Caco-2 (cell line): ENCODE measurements at regions not wholly inside any gene's neighbourhood (a gene's known extent, or its start where the extent isn't known, plus 50 kb on each side); places are given as distances from the start of the nearest gene placed in this dataset.

Experiments
- BruUV-seq: library from RNA; stranded (reverse); fragments of 400-500 nt; replicated peaks from 2 replicates; lab custom pipeline; 2021; lab: Mats Ljungman, UMichigan
- CTCF ChIA-PET: fragments of 300-600 bp; sonication (Branson Sonifier 250); formaldehyde crosslinking; loops from one replicate; lab custom pipeline; 2022; ENCODE audit warnings: antibody characterized with exemption; lab: Charles Lee
- POLR2A ChIA-PET: fragments of 300-600 bp; sonication (Branson Sonifier 250); formaldehyde crosslinking; loops from one replicate; lab custom pipeline; 2022; ENCODE audit warnings: antibody characterized with exemption; lab: Charles Lee
- DNase-seq, 2 experiments: peaks; one replicate each; pipeline versions ENCODE4 v3.0.0 to v3.0.0-alpha.2; 2020 to 2022
- H3K27me3 ChIP-seq: replicated peaks from 2 replicates; pipeline ENCODE4 v1.6.0; 2011; ENCODE audit warnings: low read length; ENCODE audit not compliant: control insufficient read depth, insufficient read depth
- H3K36me3 ChIP-seq: 2 replicates; pipeline ENCODE4 v1.5.1; 2011; ENCODE audit warnings: low read length; ENCODE audit not compliant: control insufficient read depth, insufficient read depth
- H3K4me1 ChIP-seq: fragments of 250-450 bp; sonication (Bioruptor Pico); 2 replicates; pipeline ENCODE4 v1.5.1; 2020; ENCODE audit warnings: mild to moderate bottlenecking
- H3K4me3 ChIP-seq: 2 replicates; pipeline ENCODE4 v1.5.1; 2011; ENCODE audit warnings: low read depth, mild to moderate bottlenecking, control low read depth, low read length
- H3K9me3 ChIP-seq: fragments of 250-450 bp; sonication (Bioruptor Pico); 2 replicates; pipeline ENCODE4 v1.5.1; 2020; ENCODE audit warnings: mild to moderate bottlenecking, moderate library complexity
- H3K27ac Mint-ChIP-seq: one replicate; pipeline ENCODE4 v1.8.0; 2022; ENCODE audit warnings: mixed read lengths; ENCODE audit not compliant: unreplicated experiment
- H3K27me3 Mint-ChIP-seq: one replicate; pipeline ENCODE4 v1.8.0; 2022; ENCODE audit warnings: mixed read lengths; ENCODE audit not compliant: insufficient read depth, unreplicated experiment
- H3K36me3 Mint-ChIP-seq: one replicate; pipeline ENCODE4 v1.8.0; 2022; ENCODE audit warnings: mild to moderate bottlenecking, mixed read lengths; ENCODE audit not compliant: insufficient read depth, unreplicated experiment
- H3K4me1 Mint-ChIP-seq: one replicate; pipeline ENCODE4 v1.8.0; 2022; ENCODE audit warnings: low read depth, mixed read lengths; ENCODE audit not compliant: unreplicated experiment
- H3K4me3 Mint-ChIP-seq: one replicate; pipeline ENCODE4 v1.8.0; 2022; ENCODE audit warnings: mild to moderate bottlenecking, moderate library complexity, mixed read lengths; ENCODE audit not compliant: unreplicated experiment
- H3K9me3 Mint-ChIP-seq: one replicate; pipeline ENCODE4 v1.8.0; 2022; ENCODE audit warnings: mixed read lengths; ENCODE audit not compliant: unreplicated experiment
- intact Hi-C: fragments of 100-400 bp; cut with micrococcal nuclease; formaldehyde crosslinking; loops from one replicate; pipeline ENCODE4 v1.10.0; 2022; ENCODE audit not compliant: unreplicated experiment
- TF ChIP-seq, protein P1 (sequence below), 2 experiments: fragments of 200-600 bp in 1 of 2; IDR thresholded peaks; 1 replicate in 1 of 2; 2 replicates in 1 of 2; pipeline versions ENCODE4 v1.5.1 to v1.8.0; 2011 to 2022; ENCODE audit warnings: antibody characterized with exemption in 1 of 2, control low read depth in 1 of 2, inconsistent platforms in 1 of 2, low read depth in 1 of 2, low read length in 1 of 2, mild to moderate bottlenecking in 1 of 2, moderate library complexity in 1 of 2; ENCODE audit not compliant: insufficient read depth in 1 of 2, severe bottlenecking in 1 of 2, unreplicated experiment in 1 of 2

DNA sequence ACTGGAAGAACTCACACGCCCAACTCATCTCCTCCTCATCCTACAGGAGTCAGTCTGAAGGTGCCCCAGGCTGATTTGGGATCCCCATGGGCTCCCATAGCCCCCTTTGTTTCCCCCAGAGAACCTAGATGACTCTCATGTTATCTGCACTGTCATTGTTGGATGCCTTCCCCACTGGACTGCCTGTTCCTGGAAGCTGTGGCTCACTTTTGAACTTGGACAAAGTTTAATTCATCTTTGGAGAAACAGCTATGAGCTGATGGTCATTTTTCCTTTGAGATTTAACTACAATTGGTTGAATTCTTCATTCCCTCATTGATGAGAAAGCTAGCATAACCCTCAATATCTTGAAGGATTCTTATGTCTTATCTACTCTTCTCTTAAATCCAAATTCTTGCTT, 186.6 kb downstream of the SALL1 start:
- Histone ChIP-seq H3K27me3 (no peaks in the 10 kb centered on the region; the same call in 1 of the 2 replicates), H3K9me3 (0 out of 2 replicates have a peak, but pooled peaks cover 3% of the 10 kb centered on the region), H3K4me1 (no peaks in the 10 kb centered on the region), H3K4me3 (no peak overlapping the region), H3K36me3 (no peaks in the 10 kb centered on the region)
- Mint-ChIP-seq H3K27me3 (peaks cover 7% of the 10 kb centered on the region), H3K4me1 (no peaks in the 10 kb centered on the region), H3K36me3 (no peaks in the 10 kb centered on the region), H3K27ac (no peak overlapping the region), H3K4me3 (no peak overlapping the region), H3K9me3 (no peaks in the 10 kb centered on the region)
- intact Hi-C loops = no loop called here
- CTCF ChIA-PET = no interaction called here
- BruUV-seq = no TSS peak
- DNase-seq = no peak
- TF ChIP-seq, protein P1, sequence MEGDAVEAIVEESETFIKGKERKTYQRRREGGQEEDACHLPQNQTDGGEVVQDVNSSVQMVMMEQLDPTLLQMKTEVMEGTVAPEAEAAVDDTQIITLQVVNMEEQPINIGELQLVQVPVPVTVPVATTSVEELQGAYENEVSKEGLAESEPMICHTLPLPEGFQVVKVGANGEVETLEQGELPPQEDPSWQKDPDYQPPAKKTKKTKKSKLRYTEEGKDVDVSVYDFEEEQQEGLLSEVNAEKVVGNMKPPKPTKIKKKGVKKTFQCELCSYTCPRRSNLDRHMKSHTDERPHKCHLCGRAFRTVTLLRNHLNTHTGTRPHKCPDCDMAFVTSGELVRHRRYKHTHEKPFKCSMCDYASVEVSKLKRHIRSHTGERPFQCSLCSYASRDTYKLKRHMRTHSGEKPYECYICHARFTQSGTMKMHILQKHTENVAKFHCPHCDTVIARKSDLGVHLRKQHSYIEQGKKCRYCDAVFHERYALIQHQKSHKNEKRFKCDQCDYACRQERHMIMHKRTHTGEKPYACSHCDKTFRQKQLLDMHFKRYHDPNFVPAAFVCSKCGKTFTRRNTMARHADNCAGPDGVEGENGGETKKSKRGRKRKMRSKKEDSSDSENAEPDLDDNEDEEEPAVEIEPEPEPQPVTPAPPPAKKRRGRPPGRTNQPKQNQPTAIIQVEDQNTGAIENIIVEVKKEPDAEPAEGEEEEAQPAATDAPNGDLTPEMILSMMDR (IDR thresholded peaks at IDR 0.05; ENCODE audit: insufficient read depth in 1 of 2, low read depth in 1 of 2, low read length in 1 of 2, severe bottlenecking in 1 of 2, unreplicated experiment in 1 of 2) = no peak
- POLR2A ChIA-PET = no interaction called here

DNA sequence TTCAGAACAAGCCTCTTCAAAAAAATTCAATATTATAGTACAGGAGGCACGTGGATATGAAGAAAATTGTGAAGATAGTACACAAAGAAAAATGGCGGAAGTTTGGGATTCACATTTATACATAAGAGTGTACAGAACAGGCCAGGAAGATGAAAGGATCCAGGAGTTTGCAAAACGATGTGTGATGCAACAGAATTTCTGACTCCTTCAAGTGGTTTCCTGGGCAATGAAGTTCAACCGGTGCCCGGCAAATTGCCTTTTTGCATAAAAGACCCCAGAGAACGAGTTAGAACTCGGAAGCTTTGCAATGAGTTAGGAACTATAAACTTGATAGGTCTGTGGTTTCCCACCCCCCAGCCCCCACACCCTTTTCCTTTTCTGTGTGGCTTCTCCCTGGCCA, 189.1 kb downstream of the SALL1 start:
- no peak overlapping the region for H3K27ac Mint-ChIP-seq
- no peaks in the 10 kb centered on the region for H3K36me3 ChIP-seq
- H3K9me3 ChIP-seq = peaks cover 3% of the 10 kb centered on the region; the same call in 1 of the 2 replicates
- no peaks in the 10 kb centered on the region; the same call in 1 of the 2 replicates for H3K27me3 ChIP-seq
- DNase-seq = no peak
- no peaks in the 10 kb centered on the region for H3K9me3 Mint-ChIP-seq
- H3K4me3 Mint-ChIP-seq = no peak overlapping the region
- H3K4me3 ChIP-seq = no peak overlapping the region
- peaks cover 7% of the 10 kb centered on the region for H3K27me3 Mint-ChIP-seq
- H3K36me3 Mint-ChIP-seq = no peaks in the 10 kb centered on the region
- H3K4me1 Mint-ChIP-seq = no peaks in the 10 kb centered on the region
- ChIA-PET CTCF (no interaction called here), POLR2A (no interaction called here)
- TF ChIP-seq, protein P1 (IDR thresholded peaks at IDR 0.05; ENCODE audit: insufficient read depth in 1 of 2, low read depth in 1 of 2, low read length in 1 of 2, severe bottlenecking in 1 of 2, unreplicated experiment in 1 of 2) = no peak
- no TSS peak for BruUV-seq
- intact Hi-C loops = no loop called here
- peaks cover 9% of the 10 kb centered on the region for H3K4me1 ChIP-seq

DNA sequence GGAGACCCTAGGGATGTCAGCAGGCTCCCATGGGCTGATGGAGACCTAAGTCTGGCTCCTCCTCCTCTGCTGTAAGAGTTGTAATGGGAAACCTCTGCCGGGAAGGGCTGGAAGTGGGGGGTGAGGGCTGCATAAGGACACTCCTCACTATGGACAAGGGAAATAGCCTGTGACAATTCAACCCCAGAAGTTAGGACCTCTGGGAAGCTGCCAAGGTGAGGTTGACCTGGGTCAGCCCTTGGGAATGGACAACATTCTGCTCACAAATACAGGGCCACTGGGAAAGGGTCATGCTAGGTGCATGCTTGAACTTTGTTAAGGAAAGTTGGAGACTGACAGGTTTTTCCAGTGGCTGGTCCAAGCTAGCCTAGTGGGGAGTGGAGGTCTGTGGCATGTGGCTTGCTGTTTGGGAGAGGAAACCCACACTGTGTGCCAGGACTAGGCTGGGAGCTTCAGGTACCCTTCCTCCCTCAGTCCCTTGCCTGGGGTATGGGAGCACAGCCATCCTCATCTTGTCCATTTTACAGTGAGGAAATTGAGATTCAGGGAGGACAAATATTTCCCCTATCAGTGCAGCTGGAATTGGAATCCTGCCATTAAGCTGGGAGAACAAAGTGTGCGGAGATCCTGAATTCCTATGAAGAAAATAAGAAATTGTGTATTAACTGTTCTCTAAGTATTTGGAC, 190.4 kb downstream of the SALL1 start:
- POLR2A ChIA-PET = no interaction called here
- H3K4me1 Mint-ChIP-seq = no peaks in the 10 kb centered on the region

More for the DNA sequence above, 190.4 kb downstream of the SALL1 start:
- H3K36me3 ChIP-seq = no peaks in the 10 kb centered on the region
- no peak for DNase-seq
- intact Hi-C loops = no loop called here
- no peaks in the 10 kb centered on the region for H3K9me3 Mint-ChIP-seq
- CTCF ChIA-PET = no interaction called here
- H3K27me3 ChIP-seq = no peaks in the 10 kb centered on the region
- TF ChIP-seq, protein P1 (IDR thresholded peaks at IDR 0.05; ENCODE audit: insufficient read depth in 1 of 2, low read depth in 1 of 2, low read length in 1 of 2, severe bottlenecking in 1 of 2, unreplicated experiment in 1 of 2) = no peak
- H3K4me3 ChIP-seq = no peak overlapping the region
- no peak overlapping the region for H3K27ac Mint-ChIP-seq
- H3K4me1 ChIP-seq = peaks cover 10% of the 10 kb centered on the region
- H3K36me3 Mint-ChIP-seq = no peaks in the 10 kb centered on the region
- no TSS peak for BruUV-seq
- H3K9me3 ChIP-seq = peaks cover 3% of the 10 kb centered on the region; the same call in 1 of the 2 replicates
- H3K4me3 Mint-ChIP-seq = no peak overlapping the region
- peaks cover 7% of the 10 kb centered on the region for H3K27me3 Mint-ChIP-seq
